ENCODE measurements at regions not wholly inside any gene's neighbourhood (a gene's known extent, or its start where the extent isn't known, plus 50 kb on each side); places are given as distances from the start of the nearest gene placed in this dataset.

DNA sequence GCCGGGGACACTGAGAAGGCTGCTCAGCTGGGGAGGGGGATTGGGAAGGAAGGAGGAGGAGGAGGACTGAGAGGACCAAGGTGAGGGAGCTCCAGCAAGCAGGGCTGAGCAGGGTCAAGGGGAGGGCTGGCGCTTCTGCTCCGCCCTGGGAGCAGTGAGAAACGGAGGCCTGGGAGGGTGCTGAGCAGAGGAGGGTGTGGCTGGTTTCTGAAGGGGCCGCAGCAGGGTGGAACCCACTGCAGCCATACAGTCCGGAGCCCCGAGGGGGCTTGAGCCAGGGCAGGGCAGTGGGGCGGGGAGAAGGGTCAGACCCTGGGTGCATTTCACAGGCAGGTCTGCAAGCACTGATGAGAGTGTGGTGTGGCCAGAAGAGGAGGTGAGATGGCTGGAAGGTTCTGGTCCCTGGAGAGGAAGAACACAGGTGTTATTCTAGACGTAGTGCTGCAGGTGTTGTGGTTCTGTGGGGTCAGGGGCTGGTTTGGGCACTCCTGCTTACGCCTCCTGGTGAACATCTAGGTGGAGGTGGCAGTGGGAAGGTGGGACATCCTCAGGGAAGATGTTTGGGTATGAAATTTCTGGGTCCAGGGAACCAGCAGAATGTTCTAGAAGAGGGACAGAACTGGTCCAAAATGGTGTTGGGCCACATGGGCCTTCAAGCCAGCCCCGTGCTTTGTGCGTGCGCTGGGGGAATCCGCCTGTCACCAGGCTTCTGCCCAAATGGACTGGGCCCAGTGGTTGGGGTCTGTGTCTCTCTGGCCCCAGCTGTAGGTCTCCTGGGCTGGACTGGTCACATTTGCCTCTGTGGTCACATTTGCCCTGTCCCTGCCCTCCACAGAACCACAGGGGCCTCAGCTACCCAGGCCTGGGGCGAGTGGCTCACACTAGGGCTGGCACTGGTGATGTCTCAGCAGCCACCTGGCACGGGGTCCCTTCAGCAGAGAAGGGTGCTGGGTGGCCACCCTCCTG lies 714.7 kb downstream of the BRD1 start:
- no peak for DNase-seq

DNA sequence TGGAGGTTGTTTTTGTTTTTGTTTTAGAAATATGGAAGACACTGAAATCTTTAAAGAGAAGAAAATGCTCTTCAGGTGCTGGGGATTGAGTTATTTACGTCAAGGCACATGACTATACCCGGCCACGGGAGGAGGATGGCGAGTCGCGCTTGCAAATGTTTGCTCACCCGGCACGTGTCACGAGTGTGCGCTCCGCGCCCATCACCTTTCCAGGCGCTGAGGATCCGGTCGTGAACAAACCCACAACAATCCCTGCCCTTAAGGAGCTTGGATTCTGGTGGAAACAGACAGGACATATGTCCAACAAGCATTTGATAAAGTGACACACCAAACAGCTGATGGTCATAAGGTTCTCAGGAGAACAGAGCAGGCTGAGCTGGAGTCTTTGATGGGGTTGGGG lies 715.5 kb downstream of the BRD1 start:
- DNase-seq, result no peak

DNA sequence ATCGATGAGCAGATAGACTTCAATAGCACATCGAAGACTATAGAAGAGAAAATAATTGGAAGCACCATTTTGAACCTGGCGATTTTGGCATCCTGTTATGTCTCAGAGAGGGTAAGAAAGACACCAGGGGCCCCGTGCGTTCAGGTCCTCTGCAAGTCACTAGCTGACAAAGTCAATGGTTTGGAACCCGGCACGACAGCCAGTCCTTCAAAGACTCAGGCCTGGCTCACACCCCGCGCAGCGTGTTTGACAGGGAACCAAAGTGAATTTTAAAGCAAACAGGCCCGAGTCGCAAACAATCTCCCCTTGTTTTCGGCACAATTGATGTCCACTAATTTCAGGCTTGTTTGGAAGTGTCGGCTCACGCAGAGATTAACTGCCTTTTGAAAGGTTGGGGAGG lies 716.6 kb downstream of the BRD1 start:
- no peak for DNase-seq

DNA sequence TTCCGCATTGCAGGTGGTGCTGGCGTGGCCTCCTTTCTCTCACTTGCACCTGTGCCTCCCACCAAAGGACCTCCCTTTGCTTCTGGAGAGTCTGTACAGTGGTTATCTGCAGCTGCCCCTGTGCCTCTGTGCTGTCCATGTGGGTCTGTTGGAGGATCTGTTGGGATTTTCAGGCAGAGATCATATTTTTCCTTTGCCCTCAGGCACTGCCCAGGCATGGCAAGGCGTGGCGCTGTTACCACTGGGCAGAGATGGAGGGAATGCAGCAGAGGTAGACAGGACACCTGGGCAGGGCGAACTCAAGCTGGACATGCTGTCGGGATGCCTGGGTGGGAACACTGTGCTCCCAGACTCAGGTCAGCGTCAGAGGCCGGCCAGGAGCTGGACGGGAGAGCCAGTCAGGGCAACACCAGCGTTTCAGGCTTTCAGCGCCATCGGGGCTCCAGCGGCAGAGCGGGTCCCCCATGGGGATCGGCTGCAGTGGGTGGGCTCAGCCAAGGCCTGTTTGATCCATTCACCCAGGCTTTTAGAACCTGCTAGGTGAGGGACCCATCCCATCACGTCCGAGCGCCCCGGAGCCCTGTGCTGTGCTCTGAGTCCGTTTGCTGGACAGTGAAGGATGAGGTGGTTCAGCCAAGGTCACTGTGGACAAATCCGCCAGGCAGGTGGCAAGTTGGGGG lies 718.9 kb downstream of the BRD1 start:
- no peak for DNase-seq

DNA sequence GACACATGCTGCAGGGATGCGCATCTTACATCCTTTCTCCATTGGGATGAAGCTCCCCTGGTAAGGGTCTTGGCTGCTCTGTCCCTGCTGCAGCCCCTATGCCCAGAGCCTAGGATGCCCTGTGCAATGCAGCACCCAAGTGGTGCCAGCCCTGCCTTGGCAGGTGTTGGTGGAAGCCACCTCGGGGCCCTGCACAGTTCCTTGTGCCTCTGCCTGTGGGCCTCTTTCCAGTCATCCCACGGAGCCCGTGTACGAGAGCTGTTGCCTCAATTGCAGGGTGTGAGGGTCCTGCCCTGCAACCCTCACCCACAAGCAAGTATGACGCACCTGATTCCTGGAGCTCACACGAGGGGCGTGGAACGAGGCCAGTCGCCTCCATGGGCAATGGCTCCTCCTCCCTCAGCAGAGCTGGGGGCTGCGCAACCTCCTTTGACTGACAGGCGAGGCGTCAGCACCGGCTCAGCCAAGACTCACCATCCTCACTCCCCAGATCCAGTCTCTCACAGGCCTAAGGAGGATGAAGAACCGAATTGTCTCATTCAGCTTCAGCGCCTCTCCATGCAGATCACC lies 719.6 kb downstream of the BRD1 start:
- DNase-seq, result no peak

DNA sequence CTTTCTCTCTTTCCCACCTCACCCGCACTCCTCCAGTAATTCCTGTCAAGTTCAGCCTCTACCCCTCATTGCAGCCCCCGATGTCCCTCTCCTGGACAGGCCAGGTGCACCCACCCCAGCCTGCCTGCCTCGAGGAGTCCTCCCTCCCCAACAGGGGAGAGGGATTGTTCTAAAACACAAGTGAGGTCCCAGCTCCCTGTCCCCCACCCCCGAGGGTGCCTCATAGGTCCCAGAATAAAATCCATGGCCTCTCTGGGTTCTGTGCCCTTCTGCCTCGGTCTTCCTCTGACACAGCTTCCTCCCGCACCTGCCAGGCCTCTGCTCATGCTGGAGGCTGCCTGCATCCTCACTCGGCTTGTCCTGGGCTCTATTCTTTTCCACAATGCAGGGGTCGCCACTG lies 720.1 kb downstream of the BRD1 start:
- DNase-seq, result no peak

DNA sequence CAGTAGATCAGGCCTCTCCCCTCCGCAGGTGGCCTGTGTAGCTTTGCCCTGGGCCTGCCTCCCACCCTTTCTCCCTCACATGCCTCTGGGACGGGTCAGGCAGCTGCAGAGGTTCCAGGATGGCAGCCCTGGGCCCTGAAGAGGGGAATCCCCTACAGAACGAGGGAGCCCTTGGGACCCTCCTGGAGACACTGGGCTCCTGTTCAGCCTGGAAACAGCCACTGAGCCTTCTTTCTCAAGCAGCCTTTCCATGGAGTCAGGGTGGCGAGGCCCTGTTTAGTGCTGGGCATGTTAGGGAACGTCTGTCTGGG lies 720.9 kb downstream of the BRD1 start:
- DNase-seq, result no peak

DNA sequence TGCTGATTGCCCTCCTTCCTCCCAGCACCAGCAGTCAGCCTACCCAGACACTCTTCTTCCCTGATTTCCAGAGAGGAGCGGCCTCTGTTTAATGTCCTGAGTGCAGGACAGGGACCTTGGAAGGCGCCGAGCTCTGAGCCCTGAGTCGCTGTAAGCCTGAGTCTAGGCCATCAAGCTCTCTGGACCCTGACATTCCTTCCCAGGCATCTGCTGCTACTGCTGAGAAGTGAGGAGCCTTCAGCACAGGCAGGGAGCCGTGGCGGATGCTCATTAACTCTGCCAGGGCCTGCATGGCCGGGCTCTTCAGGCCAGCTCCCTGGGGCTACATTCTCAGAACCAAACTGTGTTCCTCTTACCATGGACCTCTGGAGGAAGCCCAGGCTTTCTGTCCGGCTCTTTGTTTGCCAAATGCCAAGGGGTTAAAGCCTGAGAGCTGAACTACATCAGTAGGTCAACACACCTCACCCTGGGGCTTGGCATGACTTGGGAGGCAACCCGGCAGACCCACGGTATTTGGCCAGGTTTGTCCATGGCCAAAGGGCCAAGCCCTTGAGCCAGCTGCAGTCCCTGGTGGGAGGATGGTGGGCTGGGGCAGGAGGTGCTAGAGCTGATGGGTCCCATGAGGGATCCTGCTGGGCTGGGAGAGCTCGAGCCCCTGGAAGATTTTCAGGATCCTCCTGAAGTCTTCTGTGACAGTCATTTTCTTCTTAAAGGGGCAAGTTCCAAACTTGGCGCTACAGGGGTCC lies 721.4 kb downstream of the BRD1 start:
- no peak for DNase-seq

DNA sequence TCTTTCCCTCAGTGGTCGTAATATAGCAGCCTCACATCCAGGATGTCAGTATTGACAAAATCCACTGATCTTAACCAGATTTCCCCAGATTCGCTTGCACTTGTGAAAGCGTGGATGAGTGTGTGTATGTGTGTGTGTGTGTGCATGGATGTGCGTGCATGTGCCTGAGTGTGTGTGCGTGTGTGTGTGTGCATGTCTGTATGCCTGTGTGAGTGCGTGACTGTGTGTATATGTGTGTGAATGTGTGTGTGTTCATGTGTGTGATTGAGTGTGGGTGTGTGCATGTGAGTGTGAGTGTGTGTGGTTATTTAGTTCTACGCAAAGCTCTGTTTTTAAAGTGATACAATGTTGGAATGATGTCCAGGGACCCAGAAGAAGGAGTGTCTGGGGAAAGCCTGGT lies 723.2 kb downstream of the BRD1 start:
- no peak for DNase-seq

DNA sequence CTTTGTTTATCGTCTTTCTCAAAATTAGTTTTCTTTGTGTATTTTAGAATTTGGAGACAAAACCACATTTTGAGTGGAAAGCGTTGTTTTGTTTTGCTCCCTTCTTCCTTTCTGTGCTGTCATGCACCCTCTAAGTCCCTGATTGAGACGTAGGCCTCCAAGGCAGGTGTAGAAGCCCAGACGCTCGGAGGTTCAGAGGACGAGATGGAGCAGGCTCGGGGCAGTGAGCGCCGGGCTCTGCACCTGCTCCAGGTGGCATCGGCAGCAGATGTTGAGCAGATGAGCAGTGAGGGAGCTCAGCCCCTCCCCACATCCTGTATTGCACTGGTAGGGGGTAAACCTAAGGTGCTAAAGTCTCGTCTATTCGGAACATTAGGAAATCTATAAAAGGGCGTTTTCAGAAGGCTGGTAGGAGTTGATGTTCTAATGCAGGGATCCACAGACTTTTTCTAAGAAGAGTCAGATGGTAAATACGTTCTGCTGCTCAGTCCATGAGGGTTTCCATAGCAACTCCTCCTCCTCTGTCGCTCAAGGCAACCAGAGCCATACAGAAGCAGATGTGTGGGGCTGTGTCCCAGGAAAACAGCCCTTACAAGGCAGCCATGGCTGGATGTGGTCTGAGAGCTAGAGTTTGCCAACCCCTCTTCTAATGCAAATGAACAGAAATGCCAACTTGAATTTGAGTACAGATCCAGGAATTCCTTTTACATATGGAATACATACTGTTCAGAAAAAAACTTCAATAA lies 724.2 kb downstream of the BRD1 start:
- no peak for DNase-seq

DNA sequence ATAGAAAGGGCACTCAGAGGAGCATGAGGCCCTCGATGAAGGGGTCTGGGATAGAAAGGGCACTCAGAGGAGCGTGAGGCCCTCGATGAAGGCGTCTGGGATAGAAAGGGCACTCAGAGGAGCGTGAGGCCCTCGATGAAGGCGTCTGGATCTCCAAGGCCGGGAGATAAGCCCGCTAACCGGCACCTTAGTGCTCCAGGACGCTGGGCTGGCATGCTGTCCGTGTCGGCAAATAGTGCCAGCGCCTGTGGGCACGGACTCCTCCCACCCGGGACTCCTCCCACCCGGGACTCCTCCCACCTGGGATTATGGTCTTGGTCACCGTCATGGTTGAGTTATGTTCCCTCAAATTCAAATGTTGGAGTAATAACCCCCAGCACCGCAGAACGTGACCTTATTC lies 725.3 kb downstream of the BRD1 start:
- DNase-seq, result no peak

DNA sequence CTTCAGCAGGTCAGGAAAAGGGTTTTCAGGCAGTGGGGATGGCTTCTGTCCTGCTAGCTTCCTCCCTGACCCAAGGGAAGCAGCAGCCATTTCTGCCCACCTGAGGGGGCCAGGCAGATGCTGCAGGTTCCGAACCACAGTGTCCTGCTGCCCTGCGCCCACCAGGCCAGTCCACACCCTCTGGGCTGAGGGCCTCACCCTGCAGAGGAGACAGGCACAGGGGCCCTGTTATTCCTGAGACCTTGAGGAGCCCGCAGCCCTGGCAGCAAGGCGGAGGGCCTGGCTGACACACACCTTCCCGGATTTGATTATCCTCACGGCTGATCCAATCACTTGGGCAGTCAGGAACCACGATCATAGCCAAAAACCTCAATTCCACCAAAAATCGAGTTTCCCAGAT lies 725.8 kb downstream of the BRD1 start:
- no peak for DNase-seq

DNA sequence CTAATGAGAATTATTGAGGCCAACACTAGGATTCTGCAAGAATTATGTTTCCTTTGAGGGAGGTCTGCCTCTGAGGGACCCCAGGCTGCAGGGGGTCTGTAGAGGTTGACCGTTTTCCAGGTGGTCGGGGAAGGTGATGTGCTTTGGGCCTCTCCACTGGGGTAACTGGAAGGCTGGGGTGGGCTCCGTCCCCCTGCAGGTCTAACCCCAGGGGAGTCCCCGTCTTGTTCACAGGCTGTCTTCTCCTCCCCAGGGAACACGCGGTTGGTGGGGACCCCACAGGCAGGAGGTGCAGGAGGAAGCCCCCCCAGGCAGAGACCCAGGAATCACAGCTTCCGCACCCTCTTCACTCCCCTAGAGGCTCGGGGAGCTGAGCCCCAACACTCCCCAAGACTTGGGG lies 726.4 kb downstream of the BRD1 start:
- no peak for DNase-seq

DNA sequence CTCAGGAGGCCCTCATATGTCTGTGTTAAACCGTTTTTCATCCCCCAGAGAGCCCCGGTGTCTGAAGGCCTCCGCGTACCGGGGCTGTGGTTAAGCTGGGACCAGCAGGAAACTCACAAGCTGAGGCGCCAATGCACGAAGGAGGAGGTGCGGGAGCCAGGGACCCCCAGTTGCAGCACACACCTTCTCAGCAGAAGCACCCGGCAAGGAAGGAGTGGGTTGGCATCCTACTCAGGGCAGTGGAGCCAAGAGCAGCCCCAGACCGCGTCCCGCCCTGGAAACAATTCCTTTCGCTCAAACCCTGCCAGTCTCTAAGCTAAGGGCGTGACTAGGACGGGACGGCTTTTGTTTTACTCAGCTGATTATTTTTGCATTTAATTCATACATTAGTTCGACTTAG lies 726.9 kb downstream of the BRD1 start:
- DNase-seq, result no peak

DNA sequence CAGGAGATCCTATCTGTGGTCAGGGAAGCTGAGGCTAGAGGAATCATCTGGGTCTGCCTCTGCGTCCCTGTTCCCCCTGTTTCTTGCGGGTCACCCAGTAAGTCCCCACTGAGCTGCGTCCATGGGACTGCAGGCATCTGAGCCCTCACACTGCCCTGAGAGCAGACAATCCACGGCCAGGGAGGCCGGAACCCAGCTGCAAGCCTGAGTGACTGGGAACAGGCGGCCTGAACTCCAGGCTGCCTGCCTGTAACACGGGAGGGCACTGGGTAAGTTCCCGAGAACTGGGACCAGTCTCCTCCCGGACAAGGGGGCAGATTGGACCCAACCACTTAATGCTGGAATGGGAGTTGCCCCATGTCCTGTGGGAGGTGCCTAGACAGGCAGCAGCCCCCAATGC lies 727.4 kb downstream of the BRD1 start:
- DNase-seq, result no peak

DNA sequence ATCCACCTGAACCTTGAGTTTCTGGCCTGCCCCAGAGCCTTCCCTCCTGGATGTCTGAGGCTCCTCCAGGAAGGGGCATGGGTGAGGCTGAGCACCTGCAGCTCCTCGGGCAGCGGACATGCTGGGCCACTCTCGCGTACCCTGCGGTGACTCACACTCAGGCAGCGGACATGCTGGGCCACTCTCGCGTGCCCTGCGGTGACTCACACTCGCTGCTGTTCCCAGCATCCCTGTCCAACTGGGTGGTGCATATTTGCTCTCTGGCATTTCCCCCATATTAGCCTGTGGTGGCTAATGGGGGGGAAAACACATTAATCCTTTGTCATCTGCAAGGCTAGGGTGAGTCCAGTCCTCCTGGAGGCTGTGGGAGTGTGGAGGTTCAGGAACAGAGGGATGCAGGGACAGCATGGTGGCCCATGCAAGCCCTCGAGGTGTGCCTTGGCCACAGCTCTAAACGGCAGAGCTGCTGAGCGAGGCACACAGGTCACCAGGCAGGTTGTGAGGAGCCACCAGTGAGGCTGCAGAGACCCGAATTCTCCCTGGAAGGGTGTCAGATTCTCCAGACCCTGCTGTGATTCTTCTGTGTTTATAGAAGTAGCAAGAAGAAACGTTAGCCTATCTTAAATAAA lies 728.1 kb downstream of the BRD1 start:
- no peak for DNase-seq

DNA sequence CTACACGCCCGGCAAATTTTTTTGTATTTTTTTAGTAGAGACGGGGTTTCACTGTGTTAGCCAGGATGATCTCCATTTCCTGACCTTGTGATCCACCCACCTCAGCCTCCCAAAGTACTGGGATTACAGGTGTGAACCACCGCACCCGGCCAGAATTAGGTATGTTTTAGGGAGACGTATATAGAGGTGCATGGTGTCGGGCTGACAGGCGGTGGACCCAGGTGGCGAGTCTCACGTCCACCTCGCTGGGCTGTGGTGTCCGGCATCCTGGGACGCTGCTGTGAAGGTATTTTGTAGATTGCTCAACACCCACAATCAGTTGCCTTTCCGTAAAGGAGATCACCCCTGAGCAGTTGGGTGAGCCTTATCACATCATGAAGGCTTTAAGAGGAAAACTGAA lies 728.6 kb downstream of the BRD1 start:
- no peak for DNase-seq

DNA sequence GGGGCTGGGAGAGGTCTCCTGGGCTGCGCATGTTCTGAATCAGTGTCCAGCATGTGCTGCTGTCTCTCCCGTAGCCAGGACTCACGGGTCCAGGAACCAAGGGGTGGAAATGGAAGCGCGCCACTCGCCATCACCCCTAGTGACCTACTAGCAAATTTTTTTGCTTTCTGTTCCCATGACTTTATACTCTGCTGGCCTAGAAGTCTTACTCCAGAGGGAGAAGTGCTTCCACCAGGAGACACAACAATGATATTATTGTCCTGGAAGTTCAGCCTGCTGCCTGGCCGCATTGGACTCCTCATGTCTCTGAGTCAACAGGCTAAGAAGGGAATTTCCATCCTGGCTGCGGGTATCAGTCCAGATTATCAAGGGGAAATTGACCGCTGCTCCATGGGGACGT lies 729.7 kb downstream of the BRD1 start:
- DNase-seq, result no peak

DNA sequence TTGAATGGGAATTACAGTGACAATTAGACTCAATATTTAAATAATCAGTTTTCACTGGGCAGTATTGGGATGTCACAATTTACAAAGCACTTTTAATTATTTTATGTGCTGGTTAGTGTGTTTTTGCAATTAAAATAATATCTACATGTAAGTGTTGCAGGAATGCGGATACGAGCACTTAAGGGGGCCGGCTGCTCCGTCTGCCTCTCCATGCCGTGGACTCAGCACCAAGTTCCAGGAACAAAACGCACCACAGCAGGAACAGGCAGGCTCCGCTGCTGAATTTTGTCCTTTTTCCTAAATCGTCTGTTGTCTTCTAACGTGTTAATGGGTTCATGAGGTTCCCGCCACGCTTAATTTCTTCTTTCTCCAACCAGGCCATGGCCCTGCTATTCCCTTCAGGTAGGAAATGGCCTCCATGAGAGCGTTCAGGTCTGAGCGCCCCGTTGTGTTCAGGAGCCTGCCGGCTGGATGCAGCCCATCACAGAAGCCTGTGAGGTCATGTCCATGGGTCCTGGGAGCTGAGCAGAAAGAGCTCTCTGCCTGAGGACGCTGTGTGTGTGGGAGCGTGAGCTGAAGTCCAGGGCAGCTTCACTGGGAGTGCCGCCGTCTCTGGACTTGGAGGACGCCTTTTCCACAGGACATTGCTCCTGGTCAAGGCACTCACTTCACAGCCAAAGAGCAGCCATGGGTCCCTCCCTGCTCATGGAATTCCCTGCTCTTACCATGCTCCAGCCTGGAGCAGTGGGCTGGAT lies 730.3 kb downstream of the BRD1 start:
- no peak for DNase-seq

DNA sequence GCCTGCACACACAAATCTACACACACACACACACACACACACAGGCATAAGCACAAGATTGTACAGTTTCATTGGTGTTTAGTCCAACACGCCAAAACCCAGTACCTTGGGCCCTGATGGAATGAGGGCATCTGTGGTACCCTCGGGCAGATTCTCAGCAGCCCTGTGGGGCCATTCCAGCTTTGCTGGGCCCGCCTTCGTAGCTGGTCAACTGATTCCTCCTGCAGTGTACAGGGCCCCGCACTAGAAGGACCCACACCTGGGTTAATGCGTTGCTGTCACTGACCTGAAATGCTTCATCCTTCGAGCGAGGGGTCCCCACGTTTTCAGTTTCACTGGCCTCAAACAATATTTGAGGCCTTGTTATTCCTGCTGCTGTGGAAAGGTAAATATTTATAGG lies 731.2 kb downstream of the BRD1 start:
- no peak for DNase-seq

DNA sequence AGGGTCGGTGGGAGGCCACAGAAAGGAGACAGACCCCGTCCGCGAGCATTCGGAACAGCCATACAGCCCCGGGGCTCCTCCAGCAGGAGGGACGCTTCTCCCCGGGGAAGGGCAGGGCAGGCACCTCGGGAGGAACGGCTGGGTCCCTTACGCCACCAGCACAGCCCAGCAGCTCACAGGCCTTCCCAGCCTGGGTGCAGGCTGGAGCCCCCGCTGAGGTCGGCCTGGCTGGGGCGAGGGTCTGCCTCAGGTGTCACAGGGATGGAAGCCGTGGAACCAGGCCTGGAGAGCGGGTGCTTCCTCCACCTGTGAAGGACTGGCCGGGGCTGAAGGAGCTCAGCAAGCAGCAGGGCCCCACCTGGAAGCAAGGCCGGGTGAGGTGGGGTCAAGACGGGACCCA lies 732.3 kb downstream of the BRD1 start:
- DNase-seq, result no peak

DNA sequence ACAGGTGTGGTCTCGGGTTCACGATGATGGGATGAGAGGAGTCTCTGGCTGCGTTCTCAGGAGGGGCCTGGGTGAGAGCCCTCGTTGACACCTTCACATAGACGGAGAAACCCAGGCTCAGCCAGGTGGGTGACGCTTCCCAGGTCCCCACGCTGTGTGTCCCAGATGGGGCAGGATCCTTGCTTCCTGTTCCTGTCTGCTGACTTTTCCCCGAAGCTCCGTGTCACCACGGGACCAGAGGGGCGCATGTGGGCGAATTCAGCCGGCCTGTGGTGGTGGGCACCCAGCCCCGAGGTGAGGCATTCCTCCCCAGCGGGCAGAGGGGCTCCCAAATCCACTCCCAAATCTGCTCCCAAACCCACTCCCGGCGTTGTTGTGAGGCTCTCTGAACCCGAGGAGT lies 732.8 kb downstream of the BRD1 start:
- DNase-seq, result no peak

All from inflammatory macrophage treated with lipopolysaccharide for 1 hour (primary cell).